Sigmoid colon (tissue), 6 donors: ENCODE measurements at regions not wholly inside any gene's neighbourhood (a gene's known extent, or its start where the extent isn't known, plus 50 kb on each side); places are given as distances from the start of the nearest gene placed in this dataset.

Experiments used
- DNase-seq: peaks from one replicate; pipeline ENCODE4 v3.0.0-alpha.2; 2019
- H3K27ac ChIP-seq, 4 donors: fragments of 200-600 bp; sonication (generic); one replicate each; pipeline ENCODE4 v1.5.1; 2016 to 2019; ENCODE audit warnings: mild to moderate bottlenecking in 1 of 4
- H3K27me3 ChIP-seq, 3 donors: fragments of 200-600 bp; sonication (generic); one replicate each; pipeline ENCODE4 v1.5.1; 2019; ENCODE audit warnings: mild to moderate bottlenecking in 1 of 3
- H3K36me3 ChIP-seq, 4 donors: fragments of 200-600 bp; sonication (generic); one replicate each; pipeline ENCODE4 v1.5.1; 2016 to 2019
- H3K4me1 ChIP-seq, 4 donors: fragments of 200-600 bp; sonication (generic); one replicate each; pipeline ENCODE4 v1.5.1; 2017 to 2019
- H3K4me3 ChIP-seq, 4 donors: fragments of 200-600 bp; sonication (generic); one replicate each; pipeline ENCODE4 v1.5.1; 2017 to 2019; ENCODE audit warnings: mild to moderate bottlenecking in 2 of 4, moderate library complexity in 1 of 4
- H3K9me3 ChIP-seq, 4 donors: fragments of 200-600 bp in 3 of 4; sonication (generic) in 3 of 4; one replicate each; pipeline versions ENCODE4 v1.5.1 to v1.6.1; 2013 to 2019
- EP300 ChIP-seq, 4 donors: sonication (generic); formaldehyde crosslinking; IDR thresholded peaks; one replicate each; pipeline ENCODE4 v1.6.1; 2017; ENCODE audit warnings: antibody characterized with exemption in 4 of 4
- POLR2A ChIP-seq, 2 donors: fragments of 450-650 bp; IDR thresholded peaks; one replicate each; pipeline ENCODE4 v1.6.1; 2016; ENCODE audit warnings: antibody characterized with exemption in 2 of 2, mild to moderate bottlenecking in 2 of 2, moderate library complexity in 2 of 2
- POLR2AphosphoS5 ChIP-seq, 4 donors: sonication (generic); formaldehyde crosslinking; IDR thresholded peaks; one replicate each; pipeline ENCODE4 v1.6.1; 2017; ENCODE audit warnings: antibody characterized with exemption in 4 of 4
- WGBS, 2 donors: extraction: QIAGEN DNeasy Blood & Tissue Kit; methylation state at CpG; one replicate each; pipeline ENCODE4 v1.1.7; 2013; 5-methylcytosine and 5-hydroxymethylcytosine counted together
- intact Hi-C: fragments of 100-400 bp; cut with DNase I; formaldehyde crosslinking; loops from one replicate; pipeline ENCODE4 v1.15.1; 2023
- TF ChIP-seq, protein P1 (sequence below), 4 experiments: fragments of 450-650 bp in 3 of 4; fragments of 200-600 bp in 1 of 4; IDR thresholded peaks; one replicate each; pipeline ENCODE4 v1.5.1; 2016 to 2019; ENCODE audit warnings: antibody characterized with exemption in 4 of 4, mild to moderate bottlenecking in 3 of 4, moderate library complexity in 2 of 4
- donor health status: healthy with polysubstance abuse.
- donor health status: healthy.

DNA sequence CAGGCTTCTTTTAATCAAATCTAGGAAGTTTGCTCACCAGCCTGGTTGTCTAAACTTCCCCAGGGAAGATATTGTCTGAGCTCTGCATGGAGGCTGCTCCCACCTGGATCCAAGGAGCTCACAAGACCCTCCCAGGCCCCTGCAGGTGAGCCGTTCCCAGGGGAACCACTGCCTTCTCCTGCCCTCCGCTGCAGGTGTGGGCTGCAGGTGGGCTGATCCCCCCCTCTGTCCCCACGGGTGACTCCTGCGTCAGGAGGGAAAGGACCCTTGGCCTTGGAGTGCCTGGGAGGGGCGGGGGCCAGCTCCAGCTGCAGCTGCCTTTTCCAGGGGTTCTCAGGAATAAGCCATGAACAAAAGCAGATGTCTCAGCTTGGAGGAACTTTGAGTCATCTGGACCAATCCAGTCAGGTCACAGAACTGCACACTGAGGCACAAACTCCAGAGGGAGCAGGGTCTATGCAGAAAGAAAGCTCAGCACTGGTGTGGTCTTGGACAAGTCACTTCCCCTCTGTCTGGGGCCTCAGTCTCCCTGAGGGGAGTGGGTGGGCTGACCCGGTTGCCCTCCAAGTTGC, 246.6 kb upstream of the RTL1 start:
- DNase-seq: no peak
- TF ChIP-seq EP300 (IDR thresholded peaks at IDR 0.05): no peak
- H3K36me3 ChIP-seq: no peaks in the 10 kb centered on the region
- H3K4me3 ChIP-seq: no peak overlapping the region
- intact Hi-C loops: no loop called here
- H3K27ac ChIP-seq: no peak overlapping the region
- WGBS, 2 donors: 52 to 73% methylated on average over 6 of the region's 6 CpGs
- no peaks in the 10 kb centered on the region for H3K4me1 ChIP-seq
- peaks cover 0 to 5% (median 2%) of the 10 kb centered on the region in 4 donors for H3K9me3 ChIP-seq
- H3K27me3 ChIP-seq: peaks cover 0 to 19% (median 0%) of the 10 kb centered on the region in 3 donors

DNA sequence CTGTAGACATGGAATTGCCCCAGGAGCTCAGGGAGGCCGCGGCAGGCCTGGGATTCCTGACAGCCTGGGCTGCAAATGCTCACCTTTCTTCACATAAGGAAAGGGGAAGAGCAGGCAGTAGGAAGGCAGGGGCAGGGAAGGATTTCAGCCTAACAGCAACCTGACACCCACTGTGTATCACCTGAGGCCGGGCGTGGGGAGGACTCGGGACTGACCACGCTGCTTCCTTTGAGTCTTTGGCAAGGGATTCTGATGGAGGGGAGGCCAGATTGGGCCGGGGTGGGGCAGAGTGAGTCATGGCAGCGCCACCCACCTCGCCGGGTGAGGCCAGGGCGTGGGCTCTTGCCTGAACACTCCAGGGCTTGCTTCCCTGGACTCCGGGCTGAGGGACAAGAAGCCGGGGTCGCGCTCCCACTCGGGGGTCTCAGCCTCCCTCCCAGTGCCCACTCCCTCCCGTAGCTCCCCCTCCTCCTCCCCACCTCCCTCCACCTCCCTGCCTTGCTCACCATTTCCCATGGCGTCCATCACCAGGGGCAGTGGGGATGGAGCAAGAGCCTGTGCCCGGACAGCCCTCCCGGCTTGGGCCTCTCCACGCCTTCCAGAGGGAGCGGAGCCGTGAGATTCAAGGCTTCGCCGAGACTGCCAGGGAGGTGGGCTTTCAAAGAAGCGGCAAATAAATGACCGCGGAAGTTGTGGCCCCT, 247.9 kb upstream of the RTL1 start:
- DNase-seq: no peak
- Histone ChIP-seq H3K9me3 (peaks cover 0 to 3% (median 0%) of the 10 kb centered on the region in 4 donors), H3K27me3 (peaks cover 0 to 22% (median 0%) of the 10 kb centered on the region in 3 donors), H3K4me3 (no peak overlapping the region), H3K4me1 (no peaks in the 10 kb centered on the region), H3K27ac (no peak overlapping the region), H3K36me3 (no peaks in the 10 kb centered on the region)
- 38 to 73% methylated on average over 28 of the region's 28 CpGs for WGBS, 2 donors
- no peak for TF ChIP-seq POLR2AphosphoS5 (IDR thresholded peaks at IDR 0.05)
- TF ChIP-seq POLR2A (IDR thresholded peaks at IDR 0.05): no peak
- TF ChIP-seq, protein P1, sequence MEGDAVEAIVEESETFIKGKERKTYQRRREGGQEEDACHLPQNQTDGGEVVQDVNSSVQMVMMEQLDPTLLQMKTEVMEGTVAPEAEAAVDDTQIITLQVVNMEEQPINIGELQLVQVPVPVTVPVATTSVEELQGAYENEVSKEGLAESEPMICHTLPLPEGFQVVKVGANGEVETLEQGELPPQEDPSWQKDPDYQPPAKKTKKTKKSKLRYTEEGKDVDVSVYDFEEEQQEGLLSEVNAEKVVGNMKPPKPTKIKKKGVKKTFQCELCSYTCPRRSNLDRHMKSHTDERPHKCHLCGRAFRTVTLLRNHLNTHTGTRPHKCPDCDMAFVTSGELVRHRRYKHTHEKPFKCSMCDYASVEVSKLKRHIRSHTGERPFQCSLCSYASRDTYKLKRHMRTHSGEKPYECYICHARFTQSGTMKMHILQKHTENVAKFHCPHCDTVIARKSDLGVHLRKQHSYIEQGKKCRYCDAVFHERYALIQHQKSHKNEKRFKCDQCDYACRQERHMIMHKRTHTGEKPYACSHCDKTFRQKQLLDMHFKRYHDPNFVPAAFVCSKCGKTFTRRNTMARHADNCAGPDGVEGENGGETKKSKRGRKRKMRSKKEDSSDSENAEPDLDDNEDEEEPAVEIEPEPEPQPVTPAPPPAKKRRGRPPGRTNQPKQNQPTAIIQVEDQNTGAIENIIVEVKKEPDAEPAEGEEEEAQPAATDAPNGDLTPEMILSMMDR (IDR thresholded peaks at IDR 0.05): no peak
- TF ChIP-seq EP300 (IDR thresholded peaks at IDR 0.05): no peak
- intact Hi-C loops: no loop called here

DNA sequence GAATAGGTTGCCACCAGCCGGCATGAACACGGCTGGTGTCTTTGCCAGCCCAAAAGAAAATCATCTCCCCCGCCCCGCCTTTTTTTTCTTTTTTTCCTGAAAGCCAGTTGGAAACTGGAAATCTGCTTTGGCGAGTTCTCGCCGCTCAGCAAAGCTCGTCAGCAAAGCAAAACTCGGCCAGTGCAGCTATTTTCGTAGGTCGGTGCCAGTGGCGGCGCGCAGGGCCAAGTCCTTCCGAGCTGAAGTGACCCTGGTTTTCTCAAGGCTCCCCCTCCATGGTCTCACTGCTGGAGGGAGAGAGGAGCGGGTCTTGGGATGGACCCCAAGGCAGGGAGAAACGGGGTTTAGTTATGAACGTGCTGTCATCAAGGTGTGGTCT, 248.4 kb upstream of the RTL1 start:
- no peak overlapping the region for H3K4me3 ChIP-seq
- no peaks in the 10 kb centered on the region for H3K36me3 ChIP-seq
- peaks cover 0 to 3% (median 0%) of the 10 kb centered on the region in 4 donors for H3K9me3 ChIP-seq
- DNase-seq: no peak
- no peak overlapping the region for H3K27ac ChIP-seq
- H3K4me1 ChIP-seq: no peaks in the 10 kb centered on the region
- H3K27me3 ChIP-seq: peaks cover 0 to 22% (median 0%) of the 10 kb centered on the region in 3 donors
- intact Hi-C loops: no loop called here
- 82 to 86% methylated on average over 18 of the region's 18 CpGs for WGBS, 2 donors
- no peak for TF ChIP-seq POLR2A (IDR thresholded peaks at IDR 0.05)

DNA sequence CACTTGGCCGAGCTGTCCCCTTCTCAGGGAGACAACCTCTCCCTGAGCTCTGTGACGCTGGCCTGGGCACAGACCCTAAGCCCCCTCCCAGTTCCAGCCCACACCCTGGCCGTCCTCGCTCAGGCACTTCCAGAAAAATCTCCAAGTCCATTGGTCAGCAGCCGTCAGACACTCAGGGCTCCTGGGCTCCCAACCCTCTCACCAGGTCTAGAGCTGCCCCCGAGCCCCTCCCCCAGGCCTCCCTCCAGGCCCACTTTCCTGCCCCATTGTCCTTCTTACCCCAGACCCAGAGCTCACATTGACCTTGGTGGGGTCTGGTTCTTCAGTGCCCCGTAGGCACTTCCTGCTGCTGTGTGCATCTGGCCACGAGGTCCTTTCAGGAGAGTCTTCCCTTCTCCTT, 249.3 kb upstream of the RTL1 start:
- Histone ChIP-seq H3K4me3 (no peak overlapping the region), H3K27me3 (peaks cover 0 to 22% (median 0%) of the 10 kb centered on the region in 3 donors), H3K9me3 (peaks cover 0 to 2% (median 0%) of the 10 kb centered on the region in 4 donors), H3K4me1 (no peaks in the 10 kb centered on the region), H3K27ac (no peak overlapping the region), H3K36me3 (no peaks in the 10 kb centered on the region)
- TF ChIP-seq EP300 (IDR thresholded peaks at IDR 0.05) (no peak), POLR2A (IDR thresholded peaks at IDR 0.05) (no peak), POLR2AphosphoS5 (IDR thresholded peaks at IDR 0.05) (no peak)
- TF ChIP-seq, protein P1 (IDR thresholded peaks at IDR 0.05): no peak
- 83 to 90% methylated on average over 8 of the region's 8 CpGs for WGBS, 2 donors
- intact Hi-C loops: no loop called here
- no peak for DNase-seq

DNA sequence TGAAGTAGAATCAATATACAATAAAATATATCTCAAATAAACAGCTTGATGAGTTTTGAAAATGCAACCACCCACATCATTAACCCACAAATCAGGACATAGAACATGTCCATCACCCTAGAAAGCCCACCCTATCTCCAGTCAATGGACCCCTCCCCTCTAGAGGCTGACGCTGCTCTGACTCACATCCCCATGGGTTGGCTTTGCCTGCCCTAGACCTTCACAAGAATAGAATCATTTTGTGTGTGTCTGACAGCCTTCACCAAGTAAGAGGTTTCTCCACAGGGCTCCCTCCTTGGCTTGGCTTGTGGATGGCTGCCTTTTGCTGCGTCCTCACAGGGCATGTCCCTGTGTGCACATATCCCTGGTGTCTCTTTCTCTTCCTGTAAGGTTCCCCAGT, 250.2 kb upstream of the RTL1 start:
- intact Hi-C loops: no loop called here
- 82 to 91% methylated on average over 2 of the region's 2 CpGs for WGBS, 2 donors

More for the DNA sequence above, 250.2 kb upstream of the RTL1 start:
- no peaks in the 10 kb centered on the region for H3K9me3 ChIP-seq
- H3K27me3 ChIP-seq: peaks cover 0 to 22% (median 0%) of the 10 kb centered on the region in 3 donors
- no peak overlapping the region for H3K4me3 ChIP-seq
- no peak for DNase-seq
- TF ChIP-seq, protein P1 (IDR thresholded peaks at IDR 0.05): no peak
- no peak for TF ChIP-seq POLR2AphosphoS5 (IDR thresholded peaks at IDR 0.05)
- TF ChIP-seq POLR2A (IDR thresholded peaks at IDR 0.05): no peak
- no peak for TF ChIP-seq EP300 (IDR thresholded peaks at IDR 0.05)
- H3K27ac ChIP-seq: no peak overlapping the region
- no peaks in the 10 kb centered on the region for H3K36me3 ChIP-seq
- no peaks in the 10 kb centered on the region for H3K4me1 ChIP-seq
